Coronary artery (tissue), 2 donors: ENCODE measurements at regions not wholly inside any gene's neighbourhood (a gene's known extent, or its start where the extent isn't known, plus 50 kb on each side); places are given as distances from the start of the nearest gene placed in this dataset.

ENCODE experiments used
- DNase-seq: peaks from one replicate; pipeline ENCODE4 v3.0.0-alpha.2; 2017; ENCODE audit warnings: low spot score
- H3K27ac ChIP-seq, 2 donors: fragments of 200-600 bp; sonication (generic); one replicate each; pipeline ENCODE4 v1.5.1; 2016 to 2019
- H3K4me3 ChIP-seq: fragments of 200-600 bp; sonication (generic); 2 replicates; pipeline ENCODE4 v1.5.1; 2016; ENCODE audit warnings: mild to moderate bottlenecking, moderate library complexity
- CTCF ChIP-seq: fragments of 200-600 bp; sonication (generic); IDR thresholded peaks from one replicate; pipeline ENCODE4 v1.5.1; 2019; ENCODE audit warnings: antibody characterized with exemption

- Histone ChIP-seq H3K4me3 (no peak overlapping the region), H3K27ac (no peak overlapping the region)
- no peak for DNase-seq
- no peak for TF ChIP-seq CTCF
Observed at GRCh38 chr6:90354961-90355360, 58.3 kb upstream of the BACH2 start.

- H3K4me3 ChIP-seq = no peak overlapping the region
- no peak for TF ChIP-seq CTCF
- no peak overlapping the region for H3K27ac ChIP-seq
- DNase-seq = no peak
Observed at GRCh38 chr6:90351696-90352095, 55.1 kb upstream of the BACH2 start.

GRCh38 chr6:90350689-90351554, 54.3 kb upstream of the BACH2 start:
- no peak overlapping the region for H3K27ac ChIP-seq
- TF ChIP-seq CTCF = no peak
- no peak for DNase-seq
- H3K4me3 ChIP-seq = no peak overlapping the region

- H3K27ac ChIP-seq = no peak overlapping the region
- H3K4me3 ChIP-seq = no peak overlapping the region
- DNase-seq = no peak
- no peak for TF ChIP-seq CTCF
Observed at GRCh38 chr6:90347411-90347851, 50.8 kb upstream of the BACH2 start.

GRCh38 chr6:90346729-90347128, 50.1 kb upstream of the BACH2 start:
- H3K27ac ChIP-seq = no peak overlapping the region
- no peak for DNase-seq
- no peak for TF ChIP-seq CTCF
- no peak overlapping the region for H3K4me3 ChIP-seq
